HG03064 (cell line): ENCODE measurements at regions not wholly inside any gene's neighbourhood (a gene's known extent, or its start where the extent isn't known, plus 50 kb on each side); places are given as distances from the start of the nearest gene placed in this dataset.

Experiments
- ATAC-seq: cut with Tn5 transposase; IDR thresholded peaks from one replicate; pipeline ENCODE4 v1.9.1; 2021; ENCODE audit warnings: low read depth; ENCODE audit not compliant: unreplicated experiment

GRCh38 chr18:67710639-67711038 is 194.1 kb upstream of the DSEL start:
- ATAC-seq = no peak

GRCh38 chr18:67705748-67706147 is 189.2 kb upstream of the DSEL start:
- no peak for ATAC-seq

GRCh38 chr18:67695684-67696083 is 179.2 kb upstream of the DSEL start:
- no peak for ATAC-seq

GRCh38 chr18:67694787-67695186 is 178.3 kb upstream of the DSEL start:
- ATAC-seq = no peak

- ATAC-seq = no peak
Measured at GRCh38 chr18:67692811-67693210, 176.3 kb upstream of the DSEL start.

GRCh38 chr18:67682516-67682915 is 166.0 kb upstream of the DSEL start:
- ATAC-seq = no peak

GRCh38 chr18:67677489-67677888 is 161.0 kb upstream of the DSEL start:
- ATAC-seq = no peak

- ATAC-seq = no peak
Measured at GRCh38 chr18:67672716-67673115, 156.2 kb upstream of the DSEL start.

GRCh38 chr18:67672155-67672554 is 155.6 kb upstream of the DSEL start:
- no peak for ATAC-seq

GRCh38 chr18:67670024-67670543 is 153.6 kb upstream of the DSEL start:
- no peak for ATAC-seq

GRCh38 chr18:67665266-67665665 is 148.7 kb upstream of the DSEL start:
- ATAC-seq = no peak

GRCh38 chr18:67662996-67663395 is 146.5 kb upstream of the DSEL start:
- ATAC-seq = no peak

- no peak for ATAC-seq
Measured at GRCh38 chr18:67661555-67661954, 145.0 kb upstream of the DSEL start.

- ATAC-seq = no peak
Measured at GRCh38 chr18:67654101-67654500, 137.6 kb upstream of the DSEL start.

- no peak for ATAC-seq
Measured at GRCh38 chr18:67652288-67652687, 135.8 kb upstream of the DSEL start.

- no peak for ATAC-seq
Measured at GRCh38 chr18:67651438-67651837, 134.9 kb upstream of the DSEL start.

- no peak for ATAC-seq
Measured at GRCh38 chr18:67650686-67651385, 134.3 kb upstream of the DSEL start.

GRCh38 chr18:67646890-67647289 is 130.4 kb upstream of the DSEL start:
- ATAC-seq = no peak

GRCh38 chr18:67644226-67644625 is 127.7 kb upstream of the DSEL start:
- no peak for ATAC-seq

- no peak for ATAC-seq
Measured at GRCh38 chr18:67639872-67640271, 123.4 kb upstream of the DSEL start.

- ATAC-seq = no peak
Measured at GRCh38 chr18:67636597-67637385, 120.3 kb upstream of the DSEL start.
